Lung (tissue), 11 donors: ENCODE measurements at regions not wholly inside any gene's neighbourhood (a gene's known extent, or its start where the extent isn't known, plus 50 kb on each side); places are given as distances from the start of the nearest gene placed in this dataset.

ENCODE experiments used
- ATAC-seq: fragments of 200-7000 bp; cut with Tn5 transposase; one replicate; pipeline ENCODE4 v1.9.1; 2020; ENCODE audit warnings: moderate number of reproducible peaks; ENCODE audit not compliant: insufficient read depth, low FRiP score
- DNase-seq, 3 donors: peaks; one replicate each; pipeline ENCODE4 v3.0.0-alpha.2; 2013 to 2017
- H3K27ac ChIP-seq, 2 donors: one replicate each; pipeline ENCODE4 v1.5.1; 2013; ENCODE audit warnings: mild to moderate bottlenecking in 2 of 2, moderate library complexity in 2 of 2, control low read depth in 1 of 2, inconsistent platforms in 1 of 2, low read depth in 1 of 2, low read length in 1 of 2
- H3K27me3 ChIP-seq, 3 donors: one replicate each; pipeline ENCODE4 v1.5.1; 2013; ENCODE audit warnings: low read length in 2 of 3; ENCODE audit not compliant: control insufficient read depth in 3 of 3, insufficient read depth in 3 of 3
- H3K36me3 ChIP-seq, 4 donors: one replicate each; pipeline ENCODE4 v1.5.1; 2013; ENCODE audit warnings: low read length in 4 of 4, mild to moderate bottlenecking in 1 of 4, moderate library complexity in 1 of 4; ENCODE audit not compliant: control insufficient read depth in 4 of 4, insufficient read depth in 4 of 4
- H3K4me1 ChIP-seq, 5 donors: one replicate each; pipeline ENCODE4 v1.5.1; 2013; ENCODE audit warnings: low read length in 5 of 5, mild to moderate bottlenecking in 2 of 5, moderate library complexity in 1 of 5; ENCODE audit not compliant: control insufficient read depth in 5 of 5, insufficient read depth in 5 of 5
- H3K4me3 ChIP-seq: one replicate; pipeline ENCODE4 v1.5.1; 2013; ENCODE audit warnings: mild to moderate bottlenecking, control low read depth, moderate library complexity
- H3K9ac ChIP-seq, 2 donors: one replicate each; pipeline ENCODE4 v1.5.1; 2013; ENCODE audit warnings: low read length in 2 of 2, control low read depth in 1 of 2; ENCODE audit not compliant: insufficient read depth in 1 of 2
- H3K9me3 ChIP-seq, 4 donors: one replicate each; pipeline ENCODE4 v1.5.1; 2013; ENCODE audit warnings: low read length in 3 of 4, mild to moderate bottlenecking in 1 of 4, moderate library complexity in 1 of 4; ENCODE audit not compliant: control insufficient read depth in 4 of 4, insufficient read depth in 3 of 4
- WGBS, 2 donors: extraction: QIAGEN DNeasy Blood & Tissue Kit; methylation state at CpG; one replicate each; pipeline ENCODE4 v1.1.7; 2013; 5-methylcytosine and 5-hydroxymethylcytosine counted together
- TF ChIP-seq, protein P1 (sequence below): IDR thresholded peaks from 2 replicates; pipeline ENCODE4 v1.5.1; 2012; ENCODE audit warnings: mild to moderate bottlenecking; ENCODE audit errors: control extremely low read depth, extremely low read depth
- donor health status: control.
- donor health status: control.
- donor health status: Bipolar disorder and iron deficiency.
- donor health status: healthy.
- donor health status: DM: yes; HTN: yes; CAD: no.

DNA sequence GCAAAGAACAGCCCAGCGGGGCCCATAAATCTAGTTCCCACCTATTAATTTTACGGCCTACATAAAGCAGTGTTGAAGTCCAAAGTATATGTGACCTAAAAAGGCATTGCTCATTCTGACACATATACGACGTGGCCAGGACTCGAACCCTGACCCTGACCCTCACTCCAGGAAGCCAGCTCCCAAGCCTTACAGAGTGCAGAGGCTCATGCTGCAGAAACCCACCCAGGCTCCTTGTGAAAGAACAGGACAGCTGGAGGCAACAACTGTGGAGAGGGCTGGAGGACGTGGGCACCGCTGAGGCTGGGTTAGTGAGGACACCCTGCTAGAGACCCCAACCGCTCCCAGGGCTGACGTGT lies 221.6 kb downstream of the CYP26B1 start:
- H3K36me3 ChIP-seq, result no peaks in the 10 kb centered on the region
- 95 to 96% methylated on average over 9 of the region's 9 CpGs for WGBS, 2 donors
- no peaks in the 10 kb centered on the region for H3K27me3 ChIP-seq
- no peak overlapping the region for H3K27ac ChIP-seq
- H3K4me1 ChIP-seq, result peaks cover 0 to 7% (median 0%) of the 10 kb centered on the region in 5 donors
- H3K9me3 ChIP-seq, result no peaks in the 10 kb centered on the region
- TF ChIP-seq, protein P1, sequence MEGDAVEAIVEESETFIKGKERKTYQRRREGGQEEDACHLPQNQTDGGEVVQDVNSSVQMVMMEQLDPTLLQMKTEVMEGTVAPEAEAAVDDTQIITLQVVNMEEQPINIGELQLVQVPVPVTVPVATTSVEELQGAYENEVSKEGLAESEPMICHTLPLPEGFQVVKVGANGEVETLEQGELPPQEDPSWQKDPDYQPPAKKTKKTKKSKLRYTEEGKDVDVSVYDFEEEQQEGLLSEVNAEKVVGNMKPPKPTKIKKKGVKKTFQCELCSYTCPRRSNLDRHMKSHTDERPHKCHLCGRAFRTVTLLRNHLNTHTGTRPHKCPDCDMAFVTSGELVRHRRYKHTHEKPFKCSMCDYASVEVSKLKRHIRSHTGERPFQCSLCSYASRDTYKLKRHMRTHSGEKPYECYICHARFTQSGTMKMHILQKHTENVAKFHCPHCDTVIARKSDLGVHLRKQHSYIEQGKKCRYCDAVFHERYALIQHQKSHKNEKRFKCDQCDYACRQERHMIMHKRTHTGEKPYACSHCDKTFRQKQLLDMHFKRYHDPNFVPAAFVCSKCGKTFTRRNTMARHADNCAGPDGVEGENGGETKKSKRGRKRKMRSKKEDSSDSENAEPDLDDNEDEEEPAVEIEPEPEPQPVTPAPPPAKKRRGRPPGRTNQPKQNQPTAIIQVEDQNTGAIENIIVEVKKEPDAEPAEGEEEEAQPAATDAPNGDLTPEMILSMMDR, result no peak
- DNase-seq, result no peak
- H3K9ac ChIP-seq, result no peak overlapping the region
- ATAC-seq, result no peak
- H3K4me3 ChIP-seq, result no peak overlapping the region

DNA sequence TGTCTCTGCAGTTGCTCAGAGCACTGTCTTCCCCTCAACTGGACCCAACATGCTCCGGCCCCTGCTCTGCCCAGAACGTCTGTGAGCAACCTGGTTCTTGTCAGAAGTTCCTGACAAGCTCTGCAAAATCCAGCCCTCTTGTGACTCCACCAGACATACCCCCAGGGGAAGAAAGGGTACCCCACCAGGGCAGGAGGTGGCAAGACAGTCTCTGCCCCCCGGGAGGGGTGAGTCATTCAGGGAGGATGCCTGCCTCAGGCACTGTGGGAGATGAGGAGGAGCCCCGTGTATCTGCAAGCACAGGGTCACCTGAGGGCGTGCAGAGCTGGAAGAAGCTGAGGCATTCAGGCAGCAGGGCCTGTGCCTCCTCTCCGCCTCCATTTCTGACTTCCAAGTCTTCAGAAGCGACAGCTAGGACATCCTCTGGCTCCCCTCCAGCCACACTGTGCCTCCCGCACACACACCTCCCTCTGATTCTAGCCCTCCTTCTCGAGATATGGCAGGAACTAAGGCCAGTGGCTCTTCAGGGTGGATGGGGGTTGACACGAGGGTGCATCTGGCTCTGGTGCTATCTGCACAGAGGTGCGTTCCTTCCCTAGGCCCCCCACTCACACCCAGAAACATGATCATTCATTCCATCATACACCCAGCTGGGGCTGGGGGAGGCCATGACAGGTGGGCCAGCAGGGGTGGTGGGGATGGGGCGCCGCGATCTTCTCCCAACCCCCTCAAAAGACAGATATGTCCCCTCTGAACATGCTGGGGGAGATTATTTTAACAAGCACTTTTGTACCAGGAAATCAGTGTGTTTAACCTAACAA lies 222.2 kb downstream of the CYP26B1 start:
- Histone ChIP-seq H3K9me3 (no peaks in the 10 kb centered on the region), H3K36me3 (no peaks in the 10 kb centered on the region), H3K4me1 (peaks cover 0 to 7% (median 0%) of the 10 kb centered on the region in 5 donors), H3K27ac (no peak overlapping the region), H3K27me3 (no peaks in the 10 kb centered on the region), H3K4me3 (no peak overlapping the region), H3K9ac (no peak overlapping the region)
- no peak for ATAC-seq
- TF ChIP-seq, protein P1, result no peak
- DNase-seq, result no peak
- 89 to 91% methylated on average over 14 of the region's 14 CpGs for WGBS, 2 donors

DNA sequence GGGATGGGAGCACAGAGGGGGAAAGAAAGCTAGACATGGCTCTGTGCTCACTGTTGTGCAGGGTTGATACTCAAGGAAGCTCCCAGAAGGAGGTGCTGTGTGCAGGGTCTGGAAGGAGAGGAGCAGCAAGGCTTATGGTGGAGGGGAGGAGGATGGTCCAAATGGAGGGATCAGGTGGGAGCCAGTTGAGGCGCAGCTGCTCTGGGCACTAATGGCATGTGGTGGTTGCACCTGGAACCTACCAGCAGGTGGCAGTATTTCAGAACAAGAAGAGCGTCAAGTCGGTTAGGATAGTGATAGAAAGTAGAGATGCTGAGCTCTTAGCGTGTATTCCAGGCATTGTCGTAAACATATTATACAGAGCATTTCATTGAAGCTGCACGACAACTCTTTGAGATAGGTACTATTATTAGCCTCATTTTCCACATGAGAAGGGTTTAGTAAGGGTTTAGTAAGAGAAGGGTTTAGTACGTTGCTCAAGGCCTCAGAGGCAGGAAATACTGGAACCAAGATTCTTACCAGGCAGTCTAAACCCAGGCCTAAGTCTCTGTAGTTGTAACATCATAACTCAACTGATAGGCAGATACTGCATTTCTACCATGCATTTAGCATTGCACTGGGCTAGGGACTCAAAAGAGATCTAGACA lies 223.7 kb downstream of the CYP26B1 start:
- TF ChIP-seq, protein P1, result peak; percentile 60
- Histone ChIP-seq H3K36me3 (no peaks in the 10 kb centered on the region), H3K9ac (no peak overlapping the region), H3K4me1 (no peaks in the 10 kb centered on the region), H3K27me3 (no peaks in the 10 kb centered on the region), H3K4me3 (no peak overlapping the region), H3K27ac (no peak overlapping the region), H3K9me3 (no peaks in the 10 kb centered on the region)
- 39% methylated on average over 7 of the region's 7 CpGs for WGBS, 2 donors
- ATAC-seq (peak; percentile 59), DNase-seq (peak; percentile 63 to 79 (median 75))
